Astrocyte of the cerebellum (primary cell): ENCODE measurements at regions not wholly inside any gene's neighbourhood (a gene's known extent, or its start where the extent isn't known, plus 50 kb on each side); places are given as distances from the start of the nearest gene placed in this dataset.

Experiments used
- DNase-seq: peaks from one replicate; pipeline ENCODE4 v3.0.0-alpha.2; 2011; ENCODE audit warnings: low read depth
- H3K4me3 ChIP-seq: 2 replicates; pipeline ENCODE4 v1.5.1; 2011; ENCODE audit warnings: mild to moderate bottlenecking, low read depth, low read length, moderate library complexity
- in situ Hi-C: cut with HindIII; loops from 2 replicates; pipeline ENCODE4 v1.10.0; 2017; ENCODE audit warnings: low sequenced_read_pairs
- TF ChIP-seq, protein P1 (sequence below): IDR thresholded peaks from 2 replicates; pipeline ENCODE4 v1.5.1; 2012; ENCODE audit warnings: low read length, low read depth, moderate library complexity, mild to moderate bottlenecking; ENCODE audit errors: missing control alignments

- DNase-seq, result no peak
- in situ Hi-C loops, result no loop called here
- H3K4me3 ChIP-seq, result no peak overlapping the region
- TF ChIP-seq, protein P1, sequence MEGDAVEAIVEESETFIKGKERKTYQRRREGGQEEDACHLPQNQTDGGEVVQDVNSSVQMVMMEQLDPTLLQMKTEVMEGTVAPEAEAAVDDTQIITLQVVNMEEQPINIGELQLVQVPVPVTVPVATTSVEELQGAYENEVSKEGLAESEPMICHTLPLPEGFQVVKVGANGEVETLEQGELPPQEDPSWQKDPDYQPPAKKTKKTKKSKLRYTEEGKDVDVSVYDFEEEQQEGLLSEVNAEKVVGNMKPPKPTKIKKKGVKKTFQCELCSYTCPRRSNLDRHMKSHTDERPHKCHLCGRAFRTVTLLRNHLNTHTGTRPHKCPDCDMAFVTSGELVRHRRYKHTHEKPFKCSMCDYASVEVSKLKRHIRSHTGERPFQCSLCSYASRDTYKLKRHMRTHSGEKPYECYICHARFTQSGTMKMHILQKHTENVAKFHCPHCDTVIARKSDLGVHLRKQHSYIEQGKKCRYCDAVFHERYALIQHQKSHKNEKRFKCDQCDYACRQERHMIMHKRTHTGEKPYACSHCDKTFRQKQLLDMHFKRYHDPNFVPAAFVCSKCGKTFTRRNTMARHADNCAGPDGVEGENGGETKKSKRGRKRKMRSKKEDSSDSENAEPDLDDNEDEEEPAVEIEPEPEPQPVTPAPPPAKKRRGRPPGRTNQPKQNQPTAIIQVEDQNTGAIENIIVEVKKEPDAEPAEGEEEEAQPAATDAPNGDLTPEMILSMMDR, result no peak
These were observed 77.2 kb upstream of the PALS2 start for GRCh38 chr7:24496036-24496435.

DNA sequence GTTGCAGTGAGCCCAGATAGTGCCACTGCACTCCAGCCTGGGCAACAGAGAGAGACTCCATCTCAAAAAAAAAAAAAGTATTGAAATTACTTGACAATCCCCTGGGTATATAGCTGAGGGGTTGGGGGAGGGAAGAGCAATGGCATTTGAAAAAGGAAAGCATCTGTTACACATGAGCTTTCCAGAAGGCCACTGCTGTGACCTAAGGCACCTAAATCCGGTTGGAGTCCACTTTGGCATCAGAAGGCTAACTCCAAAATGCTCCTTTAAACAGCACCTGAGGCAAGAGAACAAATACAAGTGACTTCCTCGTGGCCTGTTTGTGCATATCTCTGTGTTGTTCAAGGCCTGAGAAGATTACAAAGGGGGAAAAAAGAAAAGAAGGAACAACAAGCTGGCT is 74.8 kb upstream of the PALS2 start:
- no peak for DNase-seq
- no peak overlapping the region for H3K4me3 ChIP-seq
- TF ChIP-seq, protein P1, result no peak
- in situ Hi-C loops, result no loop called here

GRCh38 chr7:24499871-24500270 is 73.4 kb upstream of the PALS2 start:
- DNase-seq, result no peak
- in situ Hi-C loops, result no loop called here
- no peak overlapping the region for H3K4me3 ChIP-seq
- TF ChIP-seq, protein P1, result no peak

GRCh38 chr7:24500599-24500998 is 72.7 kb upstream of the PALS2 start:
- no peak for DNase-seq
- in situ Hi-C loops, result no loop called here
- TF ChIP-seq, protein P1, result no peak
- H3K4me3 ChIP-seq, result no peak overlapping the region

DNA sequence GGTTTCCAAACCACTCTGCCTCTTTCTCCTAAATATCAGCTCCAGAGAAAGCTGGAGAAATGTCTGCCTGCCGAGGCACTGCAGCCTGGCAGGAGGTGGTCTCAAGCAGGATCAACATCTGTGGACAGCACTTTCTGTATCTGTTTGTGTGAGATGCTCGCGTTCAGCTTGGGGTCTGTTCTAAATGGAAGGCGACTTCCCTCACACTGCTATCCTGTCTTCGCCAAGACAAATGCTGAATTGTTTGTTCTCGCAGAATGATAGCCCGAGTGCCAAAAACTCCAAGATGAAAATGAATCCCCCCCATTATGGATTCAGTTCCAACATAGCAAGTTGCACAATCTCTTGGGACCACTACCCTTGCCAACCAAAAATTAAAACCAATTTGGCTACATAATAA is 72.2 kb upstream of the PALS2 start:
- in situ Hi-C loops, result no loop called here
- no peak for DNase-seq
- H3K4me3 ChIP-seq, result no peak overlapping the region
- TF ChIP-seq, protein P1, result no peak

DNA sequence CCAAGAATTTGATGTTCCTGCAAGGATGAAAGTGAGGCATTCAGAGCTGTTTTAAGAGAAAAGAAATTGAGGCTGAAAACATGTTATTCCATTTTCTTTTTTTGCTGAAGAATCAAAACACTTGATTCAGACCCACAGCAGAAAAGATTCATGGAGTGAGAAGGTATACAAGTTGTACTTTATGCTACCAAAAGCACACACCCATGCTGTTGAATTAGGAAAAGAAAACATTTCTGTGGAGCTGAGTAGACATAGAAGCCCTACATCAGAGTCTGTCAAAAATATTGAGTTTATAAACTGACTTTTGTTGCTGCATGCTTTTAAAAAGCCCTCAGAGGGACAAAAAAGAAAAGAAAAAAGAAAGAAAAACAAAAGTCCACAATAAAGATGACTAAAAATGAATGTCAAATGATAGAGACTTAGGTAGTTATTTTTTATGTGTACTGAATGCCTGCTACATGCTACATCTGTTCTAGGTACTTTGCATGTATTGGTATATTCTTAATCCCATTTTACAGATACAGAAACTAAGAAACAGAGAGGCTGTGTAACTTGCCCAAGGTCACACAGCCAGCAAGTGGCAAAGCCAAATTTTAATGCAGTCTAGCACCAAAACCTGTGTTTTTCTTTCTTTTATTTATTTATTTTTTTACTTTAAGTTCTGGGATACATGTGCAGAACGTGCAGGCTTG is 71.7 kb upstream of the PALS2 start:
- TF ChIP-seq, protein P1, result no peak

More for the DNA sequence above, 71.7 kb upstream of the PALS2 start:
- no peak overlapping the region for H3K4me3 ChIP-seq
- DNase-seq, result no peak
- in situ Hi-C loops, result no loop called here
